ENCODE measurements at regions not wholly inside any gene's neighbourhood (a gene's known extent, or its start where the extent isn't known, plus 50 kb on each side); places are given as distances from the start of the nearest gene placed in this dataset.

DNA sequence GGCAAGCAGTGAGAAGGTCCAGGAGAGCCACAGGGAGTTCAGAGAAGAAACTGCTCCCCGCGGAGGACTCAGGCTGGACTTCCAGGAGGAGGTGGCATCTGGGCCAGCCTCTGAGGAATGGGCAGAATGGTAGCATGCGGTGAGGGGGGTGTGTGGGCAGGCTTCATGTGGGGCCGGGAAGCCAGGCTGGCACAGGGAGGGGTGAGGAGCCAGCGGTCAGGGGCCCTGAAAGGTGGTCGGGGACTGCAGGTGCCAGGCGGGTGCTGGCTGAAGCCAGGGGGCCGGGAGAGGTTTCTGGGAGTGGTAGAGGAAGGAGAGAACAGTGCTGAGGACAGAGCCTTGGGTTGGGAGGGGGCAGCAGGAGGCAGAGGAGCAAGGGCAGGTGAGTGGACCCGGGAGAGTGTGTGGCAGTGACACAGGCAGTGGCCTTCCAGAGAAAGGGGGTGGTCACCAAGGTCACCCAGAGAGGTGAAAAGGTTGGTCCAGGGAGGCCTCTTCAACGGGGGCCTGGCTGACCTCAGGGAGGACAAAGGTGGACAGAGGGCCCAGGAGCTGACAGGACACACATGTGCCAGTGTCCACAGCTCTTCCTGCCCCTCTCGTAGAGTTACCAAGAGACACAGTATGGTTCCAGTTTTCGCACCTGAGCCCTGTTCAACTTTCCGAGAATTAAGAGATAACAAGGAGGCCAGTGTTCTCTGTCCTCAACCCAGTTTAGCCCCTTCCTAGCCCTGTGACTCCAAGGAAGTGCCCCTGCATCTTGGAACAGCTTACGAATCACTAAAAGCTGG is 101.2 kb upstream of the ASB18 start:
- TF ChIP-seq, protein P1, sequence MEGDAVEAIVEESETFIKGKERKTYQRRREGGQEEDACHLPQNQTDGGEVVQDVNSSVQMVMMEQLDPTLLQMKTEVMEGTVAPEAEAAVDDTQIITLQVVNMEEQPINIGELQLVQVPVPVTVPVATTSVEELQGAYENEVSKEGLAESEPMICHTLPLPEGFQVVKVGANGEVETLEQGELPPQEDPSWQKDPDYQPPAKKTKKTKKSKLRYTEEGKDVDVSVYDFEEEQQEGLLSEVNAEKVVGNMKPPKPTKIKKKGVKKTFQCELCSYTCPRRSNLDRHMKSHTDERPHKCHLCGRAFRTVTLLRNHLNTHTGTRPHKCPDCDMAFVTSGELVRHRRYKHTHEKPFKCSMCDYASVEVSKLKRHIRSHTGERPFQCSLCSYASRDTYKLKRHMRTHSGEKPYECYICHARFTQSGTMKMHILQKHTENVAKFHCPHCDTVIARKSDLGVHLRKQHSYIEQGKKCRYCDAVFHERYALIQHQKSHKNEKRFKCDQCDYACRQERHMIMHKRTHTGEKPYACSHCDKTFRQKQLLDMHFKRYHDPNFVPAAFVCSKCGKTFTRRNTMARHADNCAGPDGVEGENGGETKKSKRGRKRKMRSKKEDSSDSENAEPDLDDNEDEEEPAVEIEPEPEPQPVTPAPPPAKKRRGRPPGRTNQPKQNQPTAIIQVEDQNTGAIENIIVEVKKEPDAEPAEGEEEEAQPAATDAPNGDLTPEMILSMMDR (IDR thresholded peaks at IDR 0.05): no peak
- no peak for TF ChIP-seq POLR2A (IDR thresholded peaks at IDR 0.05)

All from sigmoid colon (tissue), 3 donors.